CD14-positive monocyte (primary cell): ENCODE measurements at regions not wholly inside any gene's neighbourhood (a gene's known extent, or its start where the extent isn't known, plus 50 kb on each side); places are given as distances from the start of the nearest gene placed in this dataset.
A peak's percentile ranks its signal among the peaks of the same experiment; 100 is the strongest.

Experiments
- DNase-seq, 3 donors: peaks; one replicate each; pipeline ENCODE4 v3.0.0-alpha.2; 2011 to 2022
- H2AFZ ChIP-seq: 2 replicates; pipeline ENCODE4 v1.6.0; 2012; ENCODE audit warnings: mild to moderate bottlenecking, low read depth, low read length, inconsistent platforms; ENCODE audit not compliant: insufficient read depth, poor library complexity, severe bottlenecking
- H3K27ac ChIP-seq, 2 donors: 1 replicate in 1 of 2; 2 replicates in 1 of 2; pipeline ENCODE4 v1.5.1; 2012 to 2013; ENCODE audit warnings: low read length in 2 of 2, control low read depth in 1 of 2, inconsistent platforms in 1 of 2, low read depth in 1 of 2, mild to moderate bottlenecking in 1 of 2
- H3K27me3 ChIP-seq, 2 donors: one replicate each; pipeline versions ENCODE4 v1.6.0 to v1.6.1; 2011 to 2013; ENCODE audit warnings: low read length in 2 of 2; ENCODE audit not compliant: control insufficient read depth in 2 of 2, insufficient read depth in 2 of 2
- H3K36me3 ChIP-seq, 2 donors: replicated peaks in 1 of 2; 1 replicate in 1 of 2; 2 replicates in 1 of 2; pipeline versions ENCODE4 v1.5.1 to v1.6.1; 2012 to 2013; ENCODE audit warnings: low read length in 2 of 2, control low read depth in 1 of 2, inconsistent platforms in 1 of 2, mild to moderate bottlenecking in 1 of 2; ENCODE audit not compliant: insufficient read depth in 2 of 2, control insufficient read depth in 1 of 2
- H3K4me1 ChIP-seq, 2 donors: 1 replicate in 1 of 2; 2 replicates in 1 of 2; pipeline versions ENCODE4 v1.5.1 to v1.6.1; 2012 to 2013; ENCODE audit warnings: low read length in 2 of 2, control low read depth in 1 of 2, inconsistent platforms in 1 of 2, mild to moderate bottlenecking in 1 of 2, moderate library complexity in 1 of 2; ENCODE audit not compliant: insufficient read depth in 2 of 2, control insufficient read depth in 1 of 2
- H3K4me2 ChIP-seq: replicated peaks from 2 replicates; pipeline ENCODE3; 2012; ENCODE audit warnings: low read length, moderate library complexity, mild to moderate bottlenecking; ENCODE audit not compliant: poor library complexity, severe bottlenecking; ENCODE audit errors: extremely low read depth
- H3K4me3 ChIP-seq, 3 experiments: fragments of 200-600 bp in 1 of 3; sonication (generic) in 1 of 3; replicated peaks in 1 of 3; 1 replicate in 2 of 3; 2 replicates in 1 of 3; pipeline ENCODE4 v1.5.1; 2011 to 2013; ENCODE audit warnings: low read length in 3 of 3, mild to moderate bottlenecking in 3 of 3, control low read depth in 2 of 3, low read depth in 2 of 3, inconsistent platforms in 1 of 3, moderate library complexity in 1 of 3
- H3K79me2 ChIP-seq: 2 replicates; pipeline ENCODE4 v1.6.0; 2012; ENCODE audit warnings: mild to moderate bottlenecking, control low read depth, inconsistent platforms, low read length, moderate library complexity; ENCODE audit not compliant: insufficient read depth
- H3K9ac ChIP-seq: 2 replicates; pipeline ENCODE4 v1.6.0; 2017; ENCODE audit warnings: low read length, mild to moderate bottlenecking; ENCODE audit not compliant: insufficient read depth, poor library complexity, severe bottlenecking
- H3K9me3 ChIP-seq, 2 donors: replicated peaks in 1 of 2; 1 replicate in 1 of 2; 2 replicates in 1 of 2; pipeline versions ENCODE4 v1.5.1 to v1.6.1; 2012 to 2013; ENCODE audit warnings: low read length in 2 of 2, control low read depth in 1 of 2; ENCODE audit not compliant: control insufficient read depth in 1 of 2, insufficient read depth in 1 of 2
- H4K20me1 ChIP-seq: 2 replicates; pipeline ENCODE4 v1.6.0; 2012; ENCODE audit warnings: mild to moderate bottlenecking, low read length, control low read depth, moderate library complexity; ENCODE audit not compliant: insufficient read depth
- H3K27ac Mint-ChIP-seq, 7 donors: one replicate each; pipeline ENCODE4 v1.8.0; 2020; ENCODE audit warnings: mild to moderate bottlenecking in 7 of 7, mixed read lengths in 7 of 7, moderate library complexity in 6 of 7, inconsistent platforms in 2 of 7
- H3K27me3 Mint-ChIP-seq, 3 donors: one replicate each; pipeline ENCODE4 v1.8.0; 2021 to 2022; ENCODE audit warnings: low read depth in 3 of 3, mild to moderate bottlenecking in 3 of 3, mixed read lengths in 3 of 3, moderate library complexity in 3 of 3, inconsistent platforms in 1 of 3
- H3K36me3 Mint-ChIP-seq, 2 donors: one replicate each; pipeline ENCODE4 v1.8.0; 2020; ENCODE audit warnings: mixed read lengths in 2 of 2, inconsistent platforms in 1 of 2, mild to moderate bottlenecking in 1 of 2
- H3K4me1 Mint-ChIP-seq: one replicate; pipeline ENCODE4 v1.8.0; 2020; ENCODE audit warnings: mild to moderate bottlenecking, mixed read lengths
- H3K4me3 Mint-ChIP-seq, 2 donors: one replicate each; pipeline ENCODE4 v1.8.0; 2020; ENCODE audit warnings: mild to moderate bottlenecking in 2 of 2, mixed read lengths in 2 of 2, moderate library complexity in 1 of 2
- H3K9me3 Mint-ChIP-seq, 7 donors: one replicate each; pipeline ENCODE4 v1.8.0; 2020 to 2022; ENCODE audit warnings: mixed read lengths in 7 of 7, mild to moderate bottlenecking in 6 of 7, moderate library complexity in 6 of 7, inconsistent platforms in 2 of 7
- CTCF ChIP-seq: fragments of 200-600 bp; IDR thresholded peaks from one replicate; pipeline ENCODE4 v1.8.0; 2022; ENCODE audit warnings: antibody characterized with exemption, mild to moderate bottlenecking
- whole genome bisulfite sequencing: methylation state at CpG from one replicate; pipeline ENCODE4 v1.1.5; 2013; ENCODE audit warnings: missing lambda C conversion rate; ENCODE audit not compliant: insufficient coverage; 5-methylcytosine and 5-hydroxymethylcytosine counted together
- intact Hi-C, 2 donors: fragments of 100-400 bp; cut with micrococcal nuclease; formaldehyde crosslinking; loops; one replicate each; pipeline versions ENCODE4 v1.15.0 to v1.15.1; 2023

GRCh38 chr12:124085419-124086296, 112.6 kb downstream of the ZNF664 start:
- no peak for DNase-seq
- H3K4me3 ChIP-seq: no peak overlapping the region
- Mint-ChIP-seq H3K9me3 (peaks cover 0 to 2% (median 0%) of the 10 kb centered on the region in 7 donors), H3K4me1 (no peaks in the 10 kb centered on the region), H3K4me3 (no peak overlapping the region), H3K36me3 (no peaks in the 10 kb centered on the region), H3K27me3 (peaks cover 5 to 9% (median 6%) of the 10 kb centered on the region in 3 donors), H3K27ac (peak overlapping the region in 1 of 7 donors; percentile 6)
- H3K4me1 ChIP-seq: no peaks in the 10 kb centered on the region
- no peak overlapping the region for H3K27ac ChIP-seq
- H3K36me3 ChIP-seq: no peaks in the 10 kb centered on the region
- no peaks in the 10 kb centered on the region for H3K79me2 ChIP-seq
- H3K27me3 ChIP-seq: no peaks in the 10 kb centered on the region
- no peak overlapping the region for H3K9ac ChIP-seq
- H4K20me1 ChIP-seq: no peaks in the 10 kb centered on the region
- no peak overlapping the region for H3K4me2 ChIP-seq
- H3K9me3 ChIP-seq: no peaks in the 10 kb centered on the region
- 76% methylated on average over 7 of the region's 17 CpGs for WGBS
- TF ChIP-seq CTCF: no peak
- intact Hi-C loops: no loop called here
- no peak overlapping the region for H2AFZ ChIP-seq

GRCh38 chr12:124086299-124086898, 113.4 kb downstream of the ZNF664 start:
- Mint-ChIP-seq H3K36me3 (no peaks in the 10 kb centered on the region), H3K4me1 (no peaks in the 10 kb centered on the region), H3K27ac (no peak overlapping the region), H3K27me3 (peaks cover 3 to 9% (median 6%) of the 10 kb centered on the region in 3 donors), H3K9me3 (peaks cover 0 to 2% (median 0%) of the 10 kb centered on the region in 7 donors), H3K4me3 (no peak overlapping the region)
- Histone ChIP-seq H3K4me3 (no peak overlapping the region), H3K27me3 (no peaks in the 10 kb centered on the region), H2AFZ (no peak overlapping the region), H3K36me3 (no peaks in the 10 kb centered on the region), H3K9me3 (no peaks in the 10 kb centered on the region), H3K4me2 (no peak overlapping the region), H3K79me2 (no peaks in the 10 kb centered on the region), H3K9ac (no peak overlapping the region), H4K20me1 (no peaks in the 10 kb centered on the region), H3K4me1 (no peaks in the 10 kb centered on the region), H3K27ac (no peak overlapping the region)
- no peak for TF ChIP-seq CTCF
- WGBS: 100% methylated on average over 6 of the region's 7 CpGs
- intact Hi-C loops: no loop called here
- no peak for DNase-seq
